GM12865 (cell line): ENCODE measurements at regions not wholly inside any gene's neighbourhood (a gene's known extent, or its start where the extent isn't known, plus 50 kb on each side); places are given as distances from the start of the nearest gene placed in this dataset.

Experiments used
- DNase-seq: peaks from one replicate; pipeline ENCODE4 v3.0.0; 2010; ENCODE audit warnings: low read depth
- H3K4me3 ChIP-seq: 2 replicates; pipeline ENCODE4 v1.5.1; 2011; ENCODE audit warnings: mild to moderate bottlenecking, low read depth, low read length, control low read depth
- CTCF ChIP-seq: IDR thresholded peaks from 2 replicates; pipeline ENCODE4 v1.5.1; 2011; ENCODE audit warnings: low read length, control low read depth, low read depth, inconsistent platforms; ENCODE audit not compliant: insufficient read depth; ENCODE audit errors: missing control alignments

GRCh38 chr2:217407362-217407761, 547.5 kb upstream of the TNP1 start:
- DNase-seq: no peak
- no peak overlapping the region for H3K4me3 ChIP-seq
- no peak for TF ChIP-seq CTCF

- DNase-seq: no peak
- TF ChIP-seq CTCF: no peak
- H3K4me3 ChIP-seq: no peak overlapping the region
These were observed 544.4 kb upstream of the TNP1 start for GRCh38 chr2:217404236-217404760.

GRCh38 chr2:217402761-217403383, 543.0 kb upstream of the TNP1 start:
- TF ChIP-seq CTCF: no peak
- H3K4me3 ChIP-seq: no peak overlapping the region
- no peak for DNase-seq

GRCh38 chr2:217402144-217402543, 542.3 kb upstream of the TNP1 start:
- no peak for TF ChIP-seq CTCF
- no peak for DNase-seq
- H3K4me3 ChIP-seq: no peak overlapping the region

- no peak for TF ChIP-seq CTCF
- no peak overlapping the region for H3K4me3 ChIP-seq
- no peak for DNase-seq
These were observed 539.4 kb upstream of the TNP1 start for GRCh38 chr2:217399291-217399690.

- no peak overlapping the region for H3K4me3 ChIP-seq
- no peak for TF ChIP-seq CTCF
- DNase-seq: no peak
These were observed 539.0 kb upstream of the TNP1 start for GRCh38 chr2:217398860-217399259.

GRCh38 chr2:217398101-217398500, 538.2 kb upstream of the TNP1 start:
- DNase-seq: no peak
- no peak overlapping the region for H3K4me3 ChIP-seq
- no peak for TF ChIP-seq CTCF
